HG02759 (cell line): ENCODE measurements at regions not wholly inside any gene's neighbourhood (a gene's known extent, or its start where the extent isn't known, plus 50 kb on each side); places are given as distances from the start of the nearest gene placed in this dataset.

ENCODE experiments used
- ATAC-seq: cut with Tn5 transposase; IDR thresholded peaks from one replicate; pipeline ENCODE4 v1.9.1; 2021; ENCODE audit warnings: mild to moderate bottlenecking, moderate library complexity; ENCODE audit not compliant: unreplicated experiment

- no peak for ATAC-seq
Observed at GRCh38 chr1:25082216-25082899, 149.9 kb downstream of the SYF2 start.

GRCh38 chr1:25081496-25081895 is 150.8 kb downstream of the SYF2 start:
- ATAC-seq: no peak

GRCh38 chr1:25080294-25081209 is 150.5 kb upstream of the RUNX3 start:
- no peak for ATAC-seq

DNA sequence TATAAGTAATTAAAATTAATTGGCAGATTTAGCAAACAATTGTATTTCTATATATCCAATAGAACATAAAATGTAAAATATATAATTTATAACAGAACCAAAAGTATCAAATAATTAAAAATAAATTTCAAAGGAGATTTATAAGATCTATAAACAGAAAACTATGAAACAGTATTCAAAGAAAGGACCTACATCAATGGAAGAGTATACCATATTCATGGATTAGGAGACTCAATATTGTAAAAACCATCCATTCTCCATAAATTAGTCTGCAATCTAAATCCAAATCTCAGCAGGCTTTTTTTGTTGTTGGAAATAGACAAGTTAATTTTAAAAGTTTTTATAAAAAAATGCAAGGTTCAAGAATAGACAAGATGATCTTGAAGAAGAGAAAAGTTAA is 149.0 kb upstream of the RUNX3 start:
- ATAC-seq: no peak

DNA sequence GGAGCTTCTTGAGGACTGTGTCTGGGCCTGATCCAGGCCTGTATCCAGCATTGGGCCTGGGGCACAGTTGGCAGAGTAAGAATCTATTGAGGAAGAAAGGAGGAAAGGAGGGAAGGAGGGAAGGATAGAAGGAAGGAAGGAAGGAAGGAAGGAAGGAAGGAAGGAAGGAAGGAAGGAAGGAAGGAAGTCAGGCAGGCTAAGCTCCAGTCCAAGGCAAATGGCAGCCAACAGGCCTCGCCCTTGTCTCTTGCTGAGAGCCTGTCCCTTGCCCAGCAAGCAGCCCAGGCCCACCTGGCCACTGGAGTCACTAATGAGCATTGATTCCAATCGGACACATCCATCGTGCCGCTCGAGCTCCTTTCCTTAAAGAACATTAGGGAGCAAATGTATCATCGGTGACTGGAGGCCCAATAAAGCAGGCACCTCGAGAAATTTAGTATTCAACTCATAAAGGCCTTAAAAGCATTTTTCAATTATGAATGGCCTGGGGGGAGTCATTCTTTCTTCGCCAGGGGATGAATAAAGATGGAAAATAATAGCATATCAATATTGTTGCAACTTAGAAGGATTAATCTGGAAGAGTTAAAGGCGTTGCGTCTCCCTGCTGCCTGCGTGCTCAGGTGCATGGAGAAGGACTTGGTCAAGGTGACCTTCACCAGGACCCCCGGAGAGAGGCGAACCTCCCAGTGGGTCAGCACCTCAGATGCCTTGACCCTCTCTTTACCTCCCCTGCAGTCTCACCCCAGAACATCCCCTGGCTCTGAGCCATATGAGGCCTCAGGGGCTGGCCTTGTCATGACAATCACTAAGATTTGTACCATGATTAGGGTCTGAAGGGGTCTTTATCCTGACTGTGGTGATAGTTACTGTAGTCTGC is 144.5 kb upstream of the RUNX3 start:
- ATAC-seq: no peak

DNA sequence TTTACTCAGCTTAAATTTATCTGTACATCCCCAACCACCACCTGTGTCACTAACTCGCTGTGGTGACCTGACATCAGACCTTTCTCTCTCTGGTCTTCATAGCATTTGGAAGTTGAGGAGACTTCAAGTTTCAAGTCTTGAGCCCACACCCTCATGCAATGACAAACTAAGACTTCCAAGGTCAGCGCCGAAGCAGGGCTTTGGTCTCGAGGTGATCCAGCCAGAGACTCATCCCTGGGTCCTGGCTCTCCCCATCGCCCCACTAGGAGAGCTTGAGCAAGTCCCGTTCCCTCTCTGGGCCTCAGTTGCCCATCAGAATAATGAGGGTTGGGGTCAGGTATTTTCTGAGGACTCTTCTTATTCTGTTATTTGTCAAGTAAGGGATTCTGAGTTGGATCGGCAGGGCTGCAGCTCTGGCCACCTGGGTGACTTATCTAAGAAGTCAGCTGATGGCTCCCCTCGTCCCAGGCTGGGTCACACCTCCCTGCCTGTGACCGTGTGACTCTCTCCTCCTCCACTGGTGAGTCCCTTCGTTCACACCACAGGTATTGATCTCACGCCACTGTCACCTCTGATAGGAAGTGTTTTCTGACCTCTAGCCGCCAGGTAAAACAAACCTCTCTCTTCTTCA is 143.7 kb upstream of the RUNX3 start:
- ATAC-seq: no peak

- no peak for ATAC-seq
Observed at GRCh38 chr1:25072461-25072860, 142.4 kb upstream of the RUNX3 start.

- no peak for ATAC-seq
Observed at GRCh38 chr1:25068829-25069228, 138.8 kb upstream of the RUNX3 start.

GRCh38 chr1:25068316-25068715 is 138.2 kb upstream of the RUNX3 start:
- no peak for ATAC-seq

GRCh38 chr1:25067518-25068251 is 137.6 kb upstream of the RUNX3 start:
- no peak for ATAC-seq

GRCh38 chr1:25066731-25067517 is 136.8 kb upstream of the RUNX3 start:
- no peak for ATAC-seq

GRCh38 chr1:25066256-25066655 is 136.2 kb upstream of the RUNX3 start:
- ATAC-seq: no peak

DNA sequence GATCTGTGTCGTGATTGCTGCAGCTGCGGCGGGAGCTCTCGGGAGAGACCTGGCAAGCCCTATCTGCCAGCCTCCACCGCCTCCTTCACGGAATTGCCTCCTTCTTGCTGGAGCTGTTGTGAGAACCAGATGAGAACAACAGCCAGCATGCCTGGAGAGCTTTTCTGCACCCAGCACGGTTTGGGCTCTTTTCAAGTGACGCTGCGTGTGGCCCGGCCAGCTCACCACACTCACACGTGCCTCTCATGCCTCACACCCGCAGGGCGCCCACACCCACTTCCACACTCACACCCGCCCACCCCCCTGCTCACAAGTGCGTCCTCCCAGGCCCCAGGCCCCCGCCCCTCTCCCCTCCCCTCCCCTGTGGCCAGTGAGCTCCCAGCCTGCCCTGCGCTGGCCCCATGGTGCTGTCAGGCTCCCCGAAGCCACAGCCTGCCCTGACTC is 135.7 kb upstream of the RUNX3 start:
- no peak for ATAC-seq

DNA sequence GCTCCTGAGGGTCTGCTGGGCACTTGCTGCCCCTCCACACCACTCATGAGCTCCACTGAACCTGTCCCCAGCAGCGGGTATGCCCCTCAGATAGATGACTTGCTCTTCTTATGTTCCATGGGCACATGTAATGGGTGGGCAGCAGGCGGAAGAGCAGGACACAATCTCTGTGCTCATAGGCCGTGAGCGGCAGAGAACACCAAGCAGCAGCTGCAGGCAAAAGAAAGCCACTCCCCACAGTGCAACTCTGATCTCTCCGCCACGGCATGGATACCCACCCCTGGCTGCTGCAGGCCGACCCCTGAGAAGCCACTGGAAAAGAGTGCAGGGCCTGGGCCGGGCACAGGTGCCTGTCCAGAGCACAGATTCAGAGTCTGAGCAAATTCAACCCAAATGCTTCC is 135.2 kb upstream of the RUNX3 start:
- no peak for ATAC-seq

DNA sequence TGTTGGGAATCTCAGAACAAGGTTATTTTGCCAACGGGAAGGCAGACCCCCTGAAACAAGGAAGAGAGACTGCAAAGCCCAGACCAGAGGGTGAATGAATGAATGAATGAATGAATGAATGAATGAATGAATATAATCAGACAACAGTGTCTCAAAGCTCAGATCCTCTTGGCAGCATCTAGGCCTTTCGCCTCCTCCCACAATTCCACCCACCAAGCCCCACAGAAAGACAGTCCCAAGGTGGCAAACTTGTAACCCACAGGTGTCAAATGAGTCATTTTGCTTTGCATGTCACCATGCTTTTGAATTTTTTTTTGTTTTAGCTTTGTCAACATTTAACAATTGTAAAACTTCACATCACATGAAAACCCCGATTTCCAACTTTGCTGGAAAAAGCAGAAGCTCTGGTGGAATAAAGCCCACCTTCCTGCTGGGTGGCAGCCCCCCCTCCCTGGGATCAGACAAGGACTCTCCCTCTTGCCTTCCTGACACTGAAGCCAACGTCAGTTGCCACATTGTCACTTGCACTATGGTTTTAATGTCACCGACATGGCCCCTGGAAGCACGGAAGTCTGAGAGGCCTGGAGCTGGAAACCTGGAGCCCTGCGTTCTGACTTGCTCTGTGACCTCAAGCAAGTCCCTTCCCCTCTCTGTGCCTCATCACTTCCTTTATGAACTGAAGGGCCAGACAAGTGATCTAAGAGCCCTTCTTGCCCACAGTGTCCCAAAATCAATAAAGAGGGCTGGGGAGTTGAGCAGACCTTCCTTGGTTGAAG is 134.6 kb upstream of the RUNX3 start:
- no peak for ATAC-seq

GRCh38 chr1:25063591-25064416 is 133.7 kb upstream of the RUNX3 start:
- no peak for ATAC-seq

DNA sequence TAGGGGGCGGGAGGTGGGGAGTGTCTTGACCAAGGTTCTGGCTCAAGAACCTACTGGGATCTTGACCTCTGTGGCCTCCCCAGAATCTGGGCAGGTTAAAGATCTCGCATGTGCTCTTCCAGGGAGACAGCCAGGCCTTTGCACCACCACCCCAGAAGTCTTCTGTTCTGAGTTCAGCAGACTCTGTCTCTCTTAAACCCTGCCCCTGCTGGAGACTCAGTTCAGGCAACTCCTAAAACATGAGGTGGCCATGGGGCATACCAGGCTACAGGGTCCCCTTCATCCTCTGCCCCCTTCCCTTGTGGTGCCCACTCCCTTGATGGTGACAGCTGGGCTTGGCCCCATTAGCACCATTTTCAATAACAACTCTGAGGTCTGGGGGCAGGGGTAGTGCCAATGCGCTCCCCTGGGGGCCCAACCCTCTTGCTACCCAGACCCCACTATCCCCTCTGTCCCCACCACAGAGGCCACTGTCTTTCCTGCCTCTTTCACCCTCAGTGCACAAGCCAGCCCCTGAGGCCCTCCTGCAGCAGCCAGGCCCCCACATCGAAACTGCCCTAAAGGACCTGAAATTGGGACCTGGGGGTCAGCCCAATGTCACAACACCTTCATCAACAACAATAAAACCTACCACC is 132.7 kb upstream of the RUNX3 start:
- ATAC-seq: no peak
